WTC11 (cell line): ENCODE measurements at regions not wholly inside any gene's neighbourhood (a gene's known extent, or its start where the extent isn't known, plus 50 kb on each side); places are given as distances from the start of the nearest gene placed in this dataset.

Source experiments
- ATF2 ChIP-seq: sonication (generic); formaldehyde crosslinking; IDR thresholded peaks from 2 replicates; pipeline ENCODE4 v1.8.1; 2022; ENCODE audit warnings: low read depth, missing genetic modification reagents, borderline replicate concordance
- CREB1 ChIP-seq: sonication (generic); formaldehyde crosslinking; IDR thresholded peaks from 2 replicates; pipeline ENCODE4 v1.8.0; 2023; ENCODE audit warnings: mild to moderate bottlenecking, missing genetic modification reagents
- ESRRA ChIP-seq: sonication (generic); formaldehyde crosslinking; IDR thresholded peaks from 2 replicates; pipeline ENCODE4 v1.8.1; 2022; ENCODE audit warnings: mild to moderate bottlenecking, missing genetic modification reagents, borderline replicate concordance
- JUN ChIP-seq: sonication (generic); formaldehyde crosslinking; IDR thresholded peaks from 2 replicates; pipeline ENCODE4 v1.8.0; 2023; ENCODE audit warnings: mild to moderate bottlenecking, missing genetic modification reagents
- ZNF138 ChIP-seq: sonication (generic); formaldehyde crosslinking; conservative IDR thresholded peaks from 2 replicates; pipeline ENCODE4 v1.8.1; 2022; ENCODE audit warnings: mild to moderate bottlenecking, moderate library complexity, missing genetic modification reagents
- TF ChIP-seq, protein P1 (sequence below): fragments of 200-600 bp; IDR thresholded peaks from 2 replicates; pipeline ENCODE4 v1.8.0; 2022; ENCODE audit warnings: antibody characterized with exemption
- TF ChIP-seq, protein P2 (sequence below): sonication (generic); formaldehyde crosslinking; conservative IDR thresholded peaks from 2 replicates; pipeline ENCODE4 v1.8.1; 2022; ENCODE audit warnings: mild to moderate bottlenecking, missing genetic modification reagents
- TF ChIP-seq, protein P3 (sequence below): sonication (generic); formaldehyde crosslinking; IDR thresholded peaks from 2 replicates; pipeline ENCODE4 v1.8.0; 2022; ENCODE audit warnings: mild to moderate bottlenecking, missing genetic modification reagents

GRCh38 chr2:207427986-207428385, 101.8 kb upstream of the CREB1 start:
- TF ChIP-seq, protein P1, sequence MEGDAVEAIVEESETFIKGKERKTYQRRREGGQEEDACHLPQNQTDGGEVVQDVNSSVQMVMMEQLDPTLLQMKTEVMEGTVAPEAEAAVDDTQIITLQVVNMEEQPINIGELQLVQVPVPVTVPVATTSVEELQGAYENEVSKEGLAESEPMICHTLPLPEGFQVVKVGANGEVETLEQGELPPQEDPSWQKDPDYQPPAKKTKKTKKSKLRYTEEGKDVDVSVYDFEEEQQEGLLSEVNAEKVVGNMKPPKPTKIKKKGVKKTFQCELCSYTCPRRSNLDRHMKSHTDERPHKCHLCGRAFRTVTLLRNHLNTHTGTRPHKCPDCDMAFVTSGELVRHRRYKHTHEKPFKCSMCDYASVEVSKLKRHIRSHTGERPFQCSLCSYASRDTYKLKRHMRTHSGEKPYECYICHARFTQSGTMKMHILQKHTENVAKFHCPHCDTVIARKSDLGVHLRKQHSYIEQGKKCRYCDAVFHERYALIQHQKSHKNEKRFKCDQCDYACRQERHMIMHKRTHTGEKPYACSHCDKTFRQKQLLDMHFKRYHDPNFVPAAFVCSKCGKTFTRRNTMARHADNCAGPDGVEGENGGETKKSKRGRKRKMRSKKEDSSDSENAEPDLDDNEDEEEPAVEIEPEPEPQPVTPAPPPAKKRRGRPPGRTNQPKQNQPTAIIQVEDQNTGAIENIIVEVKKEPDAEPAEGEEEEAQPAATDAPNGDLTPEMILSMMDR, result no peak
- TF ChIP-seq JUN, result no peak
- no peak for TF ChIP-seq ZNF138
- TF ChIP-seq, protein P2, sequence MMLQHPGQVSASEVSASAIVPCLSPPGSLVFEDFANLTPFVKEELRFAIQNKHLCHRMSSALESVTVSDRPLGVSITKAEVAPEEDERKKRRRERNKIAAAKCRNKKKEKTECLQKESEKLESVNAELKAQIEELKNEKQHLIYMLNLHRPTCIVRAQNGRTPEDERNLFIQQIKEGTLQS, result no peak
- TF ChIP-seq ATF2 (CRISPR knock-in tag), result no peak
- TF ChIP-seq, protein P3, sequence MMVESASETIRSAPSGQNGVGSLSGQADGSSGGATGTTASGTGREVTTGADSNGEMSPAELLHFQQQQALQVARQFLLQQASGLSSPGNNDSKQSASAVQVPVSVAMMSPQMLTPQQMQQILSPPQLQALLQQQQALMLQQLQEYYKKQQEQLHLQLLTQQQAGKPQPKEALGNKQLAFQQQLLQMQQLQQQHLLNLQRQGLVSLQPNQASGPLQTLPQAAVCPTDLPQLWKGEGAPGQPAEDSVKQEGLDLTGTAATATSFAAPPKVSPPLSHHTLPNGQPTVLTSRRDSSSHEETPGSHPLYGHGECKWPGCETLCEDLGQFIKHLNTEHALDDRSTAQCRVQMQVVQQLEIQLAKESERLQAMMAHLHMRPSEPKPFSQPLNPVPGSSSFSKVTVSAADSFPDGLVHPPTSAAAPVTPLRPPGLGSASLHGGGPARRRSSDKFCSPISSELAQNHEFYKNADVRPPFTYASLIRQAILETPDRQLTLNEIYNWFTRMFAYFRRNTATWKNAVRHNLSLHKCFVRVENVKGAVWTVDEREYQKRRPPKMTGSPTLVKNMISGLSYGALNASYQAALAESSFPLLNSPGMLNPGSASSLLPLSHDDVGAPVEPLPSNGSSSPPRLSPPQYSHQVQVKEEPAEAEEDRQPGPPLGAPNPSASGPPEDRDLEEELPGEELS (CRISPR knock-in tag), result no peak
- no peak for TF ChIP-seq ESRRA (CRISPR knock-in tag)
- no peak for TF ChIP-seq CREB1
